NB4 (cell line): ENCODE measurements at regions not wholly inside any gene's neighbourhood (a gene's known extent, or its start where the extent isn't known, plus 50 kb on each side); places are given as distances from the start of the nearest gene placed in this dataset.

Source experiments
- DNase-seq: peaks from one replicate; pipeline ENCODE4 v3.0.0; 2010; ENCODE audit warnings: low read depth
- H3K4me3 ChIP-seq: one replicate; pipeline ENCODE4 v1.5.1; 2011; ENCODE audit warnings: mild to moderate bottlenecking, low read depth, low read length, moderate library complexity
- MYC ChIP-seq: IDR thresholded peaks from 2 replicates; pipeline ENCODE4 v1.6.1; 2011; ENCODE audit warnings: low read depth, low read length
- POLR2A ChIP-seq: IDR thresholded peaks from 2 replicates; pipeline ENCODE4 v1.6.1; 2011; ENCODE audit warnings: mild to moderate bottlenecking; ENCODE audit not compliant: insufficient read length; ENCODE audit errors: extremely low read depth
- TF ChIP-seq, protein P1 (sequence below): IDR thresholded peaks from 2 replicates; pipeline ENCODE4 v1.6.1; 2011; ENCODE audit warnings: low read depth, low read length
- TF ChIP-seq, protein P2 (sequence below): IDR thresholded peaks from one replicate; pipeline ENCODE4 v1.5.1; 2012; ENCODE audit warnings: low read depth, low read length

DNA sequence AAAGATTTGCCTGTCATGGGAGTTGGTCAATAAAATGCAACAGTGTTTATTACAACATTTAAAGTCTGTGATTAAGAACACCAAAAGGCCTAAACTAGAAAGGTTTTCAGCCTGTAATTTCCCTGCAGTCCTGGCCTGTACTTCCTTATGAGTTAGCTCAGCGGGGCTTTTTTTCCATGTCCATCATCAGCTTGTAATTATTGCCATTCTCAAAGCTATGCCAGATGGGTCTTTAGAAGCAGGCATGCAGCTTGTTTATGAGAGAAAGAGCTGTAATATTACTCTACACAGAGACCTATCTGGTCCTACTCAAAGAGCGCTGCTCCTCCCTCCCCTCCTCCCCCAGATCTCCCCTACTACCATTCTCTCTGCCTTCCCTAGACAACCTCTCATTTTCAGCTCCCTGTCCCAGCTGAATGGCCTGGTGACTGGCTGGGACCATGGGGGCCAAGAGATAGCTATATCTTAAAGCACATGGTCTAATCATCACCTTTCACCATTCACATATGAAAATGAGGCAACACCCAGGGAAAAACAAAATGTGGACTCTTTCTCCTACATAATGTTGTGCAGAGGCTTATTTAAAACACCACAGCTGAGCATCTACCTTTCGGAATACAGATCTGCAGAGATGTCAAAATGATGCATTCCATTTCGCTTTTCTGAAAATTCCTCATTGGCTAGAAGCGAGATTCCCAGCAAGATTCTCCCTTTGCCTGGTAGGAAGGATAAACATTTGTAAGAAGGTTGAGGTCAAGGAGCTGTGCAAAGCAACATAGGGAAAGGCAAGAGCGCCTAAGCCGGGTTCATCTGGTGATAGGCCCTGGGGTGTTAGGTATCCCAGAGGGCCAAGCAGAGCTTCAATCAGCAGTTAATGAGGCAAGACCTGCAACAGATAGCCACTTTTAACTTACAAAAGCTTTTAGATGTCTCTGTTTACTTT lies 209.7 kb upstream of the CDKN3 start:
- TF ChIP-seq, protein P1, sequence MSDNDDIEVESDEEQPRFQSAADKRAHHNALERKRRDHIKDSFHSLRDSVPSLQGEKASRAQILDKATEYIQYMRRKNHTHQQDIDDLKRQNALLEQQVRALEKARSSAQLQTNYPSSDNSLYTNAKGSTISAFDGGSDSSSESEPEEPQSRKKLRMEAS: no peak
- TF ChIP-seq POLR2A: no peak
- TF ChIP-seq MYC: no peak
- TF ChIP-seq, protein P2, sequence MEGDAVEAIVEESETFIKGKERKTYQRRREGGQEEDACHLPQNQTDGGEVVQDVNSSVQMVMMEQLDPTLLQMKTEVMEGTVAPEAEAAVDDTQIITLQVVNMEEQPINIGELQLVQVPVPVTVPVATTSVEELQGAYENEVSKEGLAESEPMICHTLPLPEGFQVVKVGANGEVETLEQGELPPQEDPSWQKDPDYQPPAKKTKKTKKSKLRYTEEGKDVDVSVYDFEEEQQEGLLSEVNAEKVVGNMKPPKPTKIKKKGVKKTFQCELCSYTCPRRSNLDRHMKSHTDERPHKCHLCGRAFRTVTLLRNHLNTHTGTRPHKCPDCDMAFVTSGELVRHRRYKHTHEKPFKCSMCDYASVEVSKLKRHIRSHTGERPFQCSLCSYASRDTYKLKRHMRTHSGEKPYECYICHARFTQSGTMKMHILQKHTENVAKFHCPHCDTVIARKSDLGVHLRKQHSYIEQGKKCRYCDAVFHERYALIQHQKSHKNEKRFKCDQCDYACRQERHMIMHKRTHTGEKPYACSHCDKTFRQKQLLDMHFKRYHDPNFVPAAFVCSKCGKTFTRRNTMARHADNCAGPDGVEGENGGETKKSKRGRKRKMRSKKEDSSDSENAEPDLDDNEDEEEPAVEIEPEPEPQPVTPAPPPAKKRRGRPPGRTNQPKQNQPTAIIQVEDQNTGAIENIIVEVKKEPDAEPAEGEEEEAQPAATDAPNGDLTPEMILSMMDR: no peak
- no peak overlapping the region for H3K4me3 ChIP-seq
- DNase-seq: no peak

DNA sequence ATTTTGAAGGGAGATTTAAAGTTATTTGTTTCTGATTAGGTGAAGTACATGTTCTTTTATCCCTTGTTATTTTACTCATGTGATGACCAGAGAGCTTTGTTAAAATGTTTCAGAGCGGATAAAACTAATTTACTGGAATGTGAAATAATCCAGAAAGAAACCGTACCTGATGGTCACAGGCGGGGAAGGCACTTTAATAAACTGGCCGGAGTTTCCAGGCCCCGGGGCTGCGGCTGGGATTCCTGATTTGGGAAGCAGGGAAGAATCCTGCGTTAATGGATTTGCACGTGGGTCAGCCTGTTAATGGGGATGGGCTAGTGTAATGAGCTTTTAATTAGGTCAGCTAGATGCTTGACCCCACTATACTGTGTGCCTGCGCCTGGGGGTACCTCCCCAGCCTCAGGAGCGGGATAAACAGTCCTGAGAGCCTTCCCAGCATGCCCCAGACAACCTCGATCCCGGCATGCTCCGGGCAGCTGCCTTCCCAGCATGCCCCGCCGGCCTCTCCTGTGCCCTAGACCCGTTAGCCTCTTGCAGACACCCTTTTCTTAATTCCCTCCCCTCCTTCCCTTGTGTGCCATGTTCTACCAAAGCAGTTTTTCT lies 208.6 kb upstream of the CDKN3 start:
- TF ChIP-seq, protein P1: no peak
- TF ChIP-seq, protein P2: no peak
- no peak for TF ChIP-seq MYC

DNA sequence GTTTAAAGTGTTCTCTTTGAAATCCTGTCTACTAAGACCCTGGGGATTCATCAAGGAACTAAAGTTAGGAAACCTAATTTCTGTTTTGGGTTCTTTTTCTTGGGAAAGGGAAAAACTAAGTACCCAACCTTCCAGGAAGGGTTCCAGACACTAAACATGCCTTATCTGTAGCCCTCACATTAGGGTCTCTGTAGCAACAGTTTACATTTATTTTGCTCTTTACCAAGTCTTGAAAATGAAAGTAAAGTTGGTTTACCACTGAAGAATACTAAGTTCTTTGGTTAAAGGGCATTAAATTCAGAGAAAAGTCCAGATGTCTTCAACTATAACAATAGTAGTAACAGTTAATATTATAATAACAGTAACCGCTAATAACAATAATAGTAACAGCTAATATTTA lies 207.5 kb upstream of the CDKN3 start:
- H3K4me3 ChIP-seq: no peak overlapping the region
- TF ChIP-seq, protein P2: no peak
- TF ChIP-seq POLR2A: no peak
- no peak for TF ChIP-seq MYC
- TF ChIP-seq, protein P1: no peak
- DNase-seq: no peak

More for the DNA sequence above, 208.6 kb upstream of the CDKN3 start:
- no peak for DNase-seq
- H3K4me3 ChIP-seq: no peak overlapping the region

DNA sequence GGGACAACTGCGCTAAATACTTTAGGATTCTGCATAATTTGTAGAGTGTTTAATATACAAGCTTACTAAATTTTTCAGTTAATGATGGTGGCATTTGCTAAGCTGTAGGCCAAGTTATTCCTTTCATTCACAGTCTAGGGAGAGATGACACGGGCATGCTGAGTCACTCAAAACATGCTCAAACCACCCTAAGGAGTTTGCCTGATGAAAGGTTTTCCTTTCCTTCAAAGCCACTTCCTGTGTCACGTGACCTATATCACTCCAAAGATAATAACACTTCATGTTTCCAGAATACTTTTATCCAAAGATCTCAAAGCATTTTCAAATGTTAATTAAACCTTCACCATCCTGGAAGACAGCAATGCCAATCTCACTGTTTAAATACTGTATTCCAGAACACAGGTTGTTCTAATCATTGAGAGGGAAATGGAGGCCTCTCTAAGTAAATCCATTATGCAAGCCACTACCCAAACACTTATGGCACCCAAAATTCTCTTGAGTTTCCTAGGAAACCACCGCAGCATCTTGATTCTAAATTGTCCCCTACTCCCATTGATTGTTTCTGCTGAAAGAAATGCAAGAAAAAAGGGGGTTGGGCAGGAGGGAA lies 207.0 kb upstream of the CDKN3 start:
- peak; percentile 30 for DNase-seq
- H3K4me3 ChIP-seq: no peak overlapping the region
- TF ChIP-seq MYC (no peak), POLR2A (no peak)
- TF ChIP-seq, protein P1: no peak
- TF ChIP-seq, protein P2: no peak

DNA sequence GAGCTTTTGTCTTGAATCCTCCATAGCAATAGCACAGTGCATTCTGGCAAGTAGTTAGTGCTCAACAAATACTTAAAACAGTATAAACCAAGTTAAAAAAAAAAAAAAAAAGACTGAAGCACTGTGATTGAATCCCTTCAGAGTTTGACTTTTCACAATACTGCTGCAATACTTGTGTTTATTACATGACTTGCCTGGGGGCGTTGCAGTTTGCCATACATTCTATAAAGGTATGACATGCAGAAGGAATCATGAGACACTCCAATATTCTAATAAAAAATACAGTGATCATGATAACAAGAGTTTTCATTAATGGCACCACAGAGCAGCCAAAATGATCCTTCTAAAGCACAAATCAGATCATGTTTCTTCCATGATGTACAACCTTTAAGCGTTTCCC lies 205.0 kb upstream of the CDKN3 start:
- no peak for DNase-seq
- no peak overlapping the region for H3K4me3 ChIP-seq
- TF ChIP-seq POLR2A (no peak), MYC (no peak)

DNA sequence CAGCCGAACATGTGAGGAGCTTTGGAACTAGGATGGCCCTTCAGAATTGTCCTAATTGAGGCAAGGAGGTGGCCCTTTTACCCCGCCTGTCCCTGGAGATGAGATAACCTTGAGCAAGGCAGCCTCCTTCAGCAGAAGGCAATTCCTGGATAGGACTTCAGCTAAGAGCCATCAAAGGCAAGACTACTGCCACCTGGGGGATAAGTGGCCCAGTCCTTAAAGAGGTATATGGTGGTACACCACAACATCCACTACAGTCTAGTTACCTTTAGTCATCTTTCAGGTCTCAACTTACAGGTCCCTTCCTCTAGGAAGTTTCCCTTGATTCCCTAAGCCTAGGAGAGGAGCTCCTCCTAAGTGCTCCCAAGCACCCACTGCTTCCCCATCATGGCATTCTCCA lies 204.2 kb upstream of the CDKN3 start:
- TF ChIP-seq, protein P1: no peak
- TF ChIP-seq, protein P2: no peak
- TF ChIP-seq POLR2A: no peak
- no peak for TF ChIP-seq MYC
- H3K4me3 ChIP-seq: no peak overlapping the region
- DNase-seq: no peak
